ENCODE measurements at regions not wholly inside any gene's neighbourhood (a gene's known extent, or its start where the extent isn't known, plus 50 kb on each side); places are given as distances from the start of the nearest gene placed in this dataset.

DNA sequence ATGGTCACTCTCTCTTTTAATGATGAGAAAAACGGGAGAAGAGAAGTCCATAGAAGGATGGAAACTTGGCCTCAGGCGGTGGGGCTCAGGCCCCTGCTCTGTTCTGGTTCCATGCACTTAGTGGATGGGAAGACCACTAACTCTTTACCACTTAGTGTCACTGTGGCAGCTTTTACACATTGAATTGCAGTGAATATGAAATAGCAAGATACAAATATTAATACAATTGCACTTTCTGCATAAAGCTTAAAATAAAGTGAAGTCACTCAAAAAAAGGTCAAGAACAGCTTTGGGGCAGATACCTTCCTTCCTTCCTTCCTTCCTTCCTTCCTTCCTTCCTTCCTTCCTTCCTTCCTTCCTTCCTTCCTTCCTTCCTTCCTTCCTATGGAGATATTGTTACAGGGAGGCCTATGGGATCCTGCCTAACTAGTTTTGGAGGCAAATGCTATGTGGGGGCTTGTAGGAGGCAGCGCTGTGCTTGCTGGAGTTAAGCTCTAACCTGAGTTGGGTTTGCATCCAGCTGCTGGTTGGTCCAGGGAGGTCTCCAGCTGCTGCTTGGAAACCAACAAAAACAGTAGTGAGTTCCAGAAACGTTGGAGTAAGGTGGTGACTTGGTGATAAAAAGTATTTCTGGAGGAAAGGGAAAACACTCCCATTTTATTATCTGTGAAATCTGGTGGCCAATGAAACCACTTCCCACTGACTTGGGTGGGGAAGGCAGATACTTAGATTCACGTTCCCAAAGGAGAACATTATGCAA lies 62.3 kb upstream of the NKX2-2 start:
- DNase-seq = no peak

GRCh38 chr20:21575167-21575566 lies 61.3 kb upstream of the NKX2-2 start:
- DNase-seq = no peak

DNA sequence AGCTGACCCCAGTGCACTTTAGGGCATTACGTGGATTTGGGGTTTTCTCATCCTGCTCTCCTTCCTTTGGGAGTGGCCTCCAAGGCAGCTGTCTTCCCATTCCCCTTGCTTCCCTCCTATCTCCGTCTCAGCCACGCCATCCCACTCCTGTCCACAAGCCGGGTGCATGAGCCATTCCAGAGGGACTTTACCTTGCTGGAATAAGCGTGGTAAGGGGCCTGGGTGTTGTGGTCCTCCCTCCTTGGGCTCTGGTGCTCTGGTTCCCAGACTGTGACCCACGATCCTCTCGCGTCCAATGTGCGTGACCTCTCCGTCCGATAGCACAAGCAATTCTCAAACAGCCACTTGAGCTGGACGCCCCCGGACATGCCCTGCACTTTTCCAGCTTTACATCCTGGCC lies 60.6 kb upstream of the NKX2-2 start:
- no peak for DNase-seq

DNA sequence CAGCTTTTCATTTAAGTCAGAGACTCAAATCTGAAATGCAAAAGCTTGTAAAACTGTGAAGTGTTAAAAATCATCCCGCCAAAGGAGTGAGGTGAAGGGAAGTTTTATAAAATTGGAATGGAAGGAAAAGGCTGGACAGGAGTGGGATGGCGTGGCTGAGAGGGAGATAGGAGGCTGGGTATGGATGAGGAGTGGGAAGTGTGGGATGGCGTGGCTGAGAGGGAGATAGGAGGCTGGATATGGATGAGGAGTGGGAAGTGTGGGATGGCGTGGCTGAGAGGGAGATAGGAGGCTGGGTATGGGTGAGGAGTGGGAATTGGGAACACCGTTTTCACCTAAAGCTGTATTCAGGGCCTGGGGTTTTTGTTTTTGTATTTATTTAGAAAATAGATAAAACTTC lies 59.4 kb upstream of the NKX2-2 start:
- DNase-seq = no peak

- DNase-seq = no peak
Observed at GRCh38 chr20:21571841-21572690, 58.2 kb upstream of the NKX2-2 start.

DNA sequence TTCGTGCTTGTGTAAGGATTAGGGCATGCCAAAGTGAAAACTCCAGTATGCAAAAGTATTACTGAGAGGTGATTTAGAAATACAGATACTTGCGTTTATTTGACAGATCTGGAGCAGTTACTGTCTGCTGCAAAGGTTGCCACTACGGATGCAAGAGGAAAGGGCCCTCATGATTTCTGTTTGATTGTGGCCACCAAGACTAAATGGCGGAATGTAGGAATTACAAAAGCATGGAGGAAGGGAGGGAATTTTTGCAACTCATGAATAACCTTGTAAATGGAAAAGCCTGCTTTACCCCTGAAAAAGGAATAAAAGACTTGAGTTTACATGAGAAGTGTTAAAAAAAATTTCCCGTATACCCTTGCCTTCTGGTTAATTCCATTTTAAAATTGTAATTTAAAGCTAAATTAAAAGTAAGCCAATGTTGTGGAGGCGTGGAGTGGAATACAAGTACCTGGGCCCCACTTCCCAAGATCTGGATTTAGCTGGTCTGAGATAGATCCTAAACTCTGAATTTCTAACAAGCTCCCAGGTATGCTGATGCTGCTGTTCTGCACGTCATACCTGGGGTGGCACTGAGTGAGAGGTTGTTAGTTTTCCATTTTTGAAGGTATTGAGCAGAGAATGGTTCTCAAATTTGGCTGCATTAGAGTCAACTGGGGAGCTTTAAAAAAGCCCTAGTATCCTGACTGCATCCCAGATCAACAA lies 56.6 kb upstream of the NKX2-2 start:
- no peak for DNase-seq

GRCh38 chr20:21569586-21569985 lies 55.7 kb upstream of the NKX2-2 start:
- no peak for DNase-seq

DNA sequence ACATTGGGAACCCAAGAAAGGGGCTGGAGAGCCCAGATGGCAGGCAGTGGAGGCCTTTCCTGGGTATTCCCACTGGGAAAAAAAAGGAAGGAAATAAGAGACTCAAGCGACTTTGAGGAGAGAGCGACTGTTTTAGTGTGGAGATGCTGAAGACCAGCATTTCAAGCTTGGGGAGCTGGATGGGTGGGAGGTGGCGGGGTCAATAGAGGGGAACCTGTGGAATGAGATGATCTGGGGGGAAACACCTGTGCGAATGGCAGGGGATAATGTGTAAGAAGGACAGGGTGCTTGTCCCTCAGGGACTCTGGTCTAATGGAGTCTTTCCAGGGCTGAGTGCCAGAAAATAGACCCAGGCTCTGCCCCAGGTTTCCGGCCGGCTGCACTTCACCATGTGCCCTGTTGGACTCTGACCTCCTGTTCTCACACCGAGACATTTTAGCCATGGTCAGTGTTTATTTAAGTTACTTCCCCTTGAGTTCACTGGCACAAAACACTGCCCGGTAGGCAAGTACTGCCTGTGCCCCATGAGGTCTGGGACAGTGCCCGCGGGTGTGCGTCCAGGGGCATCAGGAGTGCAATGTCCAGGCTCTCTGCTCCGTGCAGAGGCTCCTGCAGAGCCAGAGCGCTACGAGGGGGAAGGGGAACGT lies 50.4 kb upstream of the NKX2-2 start:
- DNase-seq = no peak
